ENCODE measurements at regions not wholly inside any gene's neighbourhood (a gene's known extent, or its start where the extent isn't known, plus 50 kb on each side); places are given as distances from the start of the nearest gene placed in this dataset.

- TF ChIP-seq CTCF (IDR thresholded peaks at IDR 0.05): no peak
- H3K27me3 ChIP-seq: no peaks in the 10 kb centered on the region
Measured at GRCh38 chr5:35365758-35366157, 135.5 kb upstream of the PRLR start.

GRCh38 chr5:35364350-35364749 is 134.1 kb upstream of the PRLR start:
- Histone ChIP-seq H3K4me3 (no peak overlapping the region), H3K36me3 (no peaks in the 10 kb centered on the region), H3K27me3 (no peaks in the 10 kb centered on the region), H3K27ac (no peak overlapping the region), H3K9me3 (no peaks in the 10 kb centered on the region), H3K4me1 (no peaks in the 10 kb centered on the region)
- intact Hi-C loops (cut with DNase I): no loop called here
- no peak for DNase-seq
- no peak for ATAC-seq
- no peak for TF ChIP-seq CTCF (IDR thresholded peaks at IDR 0.05)

More at GRCh38 chr5:35365758-35366157, 135.5 kb upstream of the PRLR start:
- intact Hi-C loops (cut with DNase I): no loop called here
- no peaks in the 10 kb centered on the region for H3K9me3 ChIP-seq
- no peak for DNase-seq
- H3K4me3 ChIP-seq: no peak overlapping the region
- no peak overlapping the region for H3K27ac ChIP-seq
- ATAC-seq: no peak
- H3K4me1 ChIP-seq: no peaks in the 10 kb centered on the region
- H3K36me3 ChIP-seq: no peaks in the 10 kb centered on the region

- intact Hi-C loops (cut with DNase I): no loop called here
- ATAC-seq: no peak
- no peak for DNase-seq
Measured at GRCh38 chr5:35363387-35363965, 133.2 kb upstream of the PRLR start.

GRCh38 chr5:35362772-35363171 is 132.5 kb upstream of the PRLR start:
- ATAC-seq (no peak), DNase-seq (no peak)
- no peaks in the 10 kb centered on the region for H3K4me1 ChIP-seq
- no peaks in the 10 kb centered on the region for H3K36me3 ChIP-seq
- no peak overlapping the region for H3K27ac ChIP-seq
- intact Hi-C loops (cut with DNase I): no loop called here
- no peaks in the 10 kb centered on the region for H3K9me3 ChIP-seq
- H3K4me3 ChIP-seq: no peak overlapping the region
- no peaks in the 10 kb centered on the region for H3K27me3 ChIP-seq
- TF ChIP-seq CTCF (IDR thresholded peaks at IDR 0.05): no peak

More at GRCh38 chr5:35363387-35363965, 133.2 kb upstream of the PRLR start:
- H3K4me3 ChIP-seq: no peak overlapping the region
- no peaks in the 10 kb centered on the region for H3K27me3 ChIP-seq
- no peaks in the 10 kb centered on the region for H3K9me3 ChIP-seq
- no peaks in the 10 kb centered on the region for H3K36me3 ChIP-seq
- no peaks in the 10 kb centered on the region for H3K4me1 ChIP-seq
- no peak overlapping the region for H3K27ac ChIP-seq
- no peak for TF ChIP-seq CTCF (IDR thresholded peaks at IDR 0.05)

- intact Hi-C loops (cut with DNase I): no loop called here
- Histone ChIP-seq H3K9me3 (no peaks in the 10 kb centered on the region), H3K27me3 (no peaks in the 10 kb centered on the region), H3K27ac (no peak overlapping the region), H3K36me3 (no peaks in the 10 kb centered on the region), H3K4me1 (no peaks in the 10 kb centered on the region), H3K4me3 (no peak overlapping the region)
- ATAC-seq (no peak), DNase-seq (no peak)
- TF ChIP-seq CTCF (IDR thresholded peaks at IDR 0.05): no peak
Measured at GRCh38 chr5:35360671-35361070, 130.4 kb upstream of the PRLR start.

- TF ChIP-seq CTCF (IDR thresholded peaks at IDR 0.05): no peak
- Histone ChIP-seq H3K27ac (no peak overlapping the region), H3K36me3 (no peaks in the 10 kb centered on the region), H3K4me1 (no peaks in the 10 kb centered on the region), H3K9me3 (no peaks in the 10 kb centered on the region), H3K4me3 (no peak overlapping the region), H3K27me3 (no peaks in the 10 kb centered on the region)
- intact Hi-C loops (cut with DNase I): no loop called here
- DNase-seq: no peak
- ATAC-seq: no peak
Measured at GRCh38 chr5:35359859-35360258, 129.6 kb upstream of the PRLR start.
